ENCODE measurements at regions not wholly inside any gene's neighbourhood (a gene's known extent, or its start where the extent isn't known, plus 50 kb on each side); places are given as distances from the start of the nearest gene placed in this dataset.

GRCh38 chr4:144873226-144873990 lies 224.6 kb downstream of the ANAPC10 start:
- TF ChIP-seq EP300 (IDR thresholded peaks at IDR 0.05; ENCODE audit: borderline replicate concordance) = no peak
- no peak for TF ChIP-seq MAX (IDR thresholded peaks at IDR 0.05)
- TF ChIP-seq TEAD4 (IDR thresholded peaks at IDR 0.05) = no peak
- TF ChIP-seq RAD21 (IDR thresholded peaks at IDR 0.05; ENCODE audit: low read depth) = no peak
- no peak for TF ChIP-seq FOXM1 (IDR thresholded peaks at IDR 0.05; ENCODE audit: borderline replicate concordance, low read depth)
- TF ChIP-seq CEBPB (IDR thresholded peaks at IDR 0.05) = no peak
- TF ChIP-seq USF1 (IDR thresholded peaks at IDR 0.05) = no peak
- TF ChIP-seq REST (IDR thresholded peaks at IDR 0.05; ENCODE audit: low read depth) = no peak
- no peak for TF ChIP-seq CREB1 (IDR thresholded peaks at IDR 0.05; ENCODE audit: low read depth)
- no peak for TF ChIP-seq TCF12 (IDR thresholded peaks at IDR 0.05; ENCODE audit: low read depth)
- TF ChIP-seq YY1 (IDR thresholded peaks at IDR 0.05; ENCODE audit: low read depth) = no peak
- no peak for TF ChIP-seq ZBTB7A (IDR thresholded peaks at IDR 0.05; ENCODE audit: low read depth)
- no peak for TF ChIP-seq TAF1 (IDR thresholded peaks at IDR 0.05; ENCODE audit: low read depth)
- TF ChIP-seq EGR1 (IDR thresholded peaks at IDR 0.05) = no peak

Data from Ishikawa (cell line).